Mammary epithelial cell (primary cell): ENCODE measurements at regions not wholly inside any gene's neighbourhood (a gene's known extent, or its start where the extent isn't known, plus 50 kb on each side); places are given as distances from the start of the nearest gene placed in this dataset.

Source experiments
- CTCF ChIP-seq, 2 donors: IDR thresholded peaks in 1 of 2; conservative IDR thresholded peaks in 1 of 2; 2 replicates each; pipeline ENCODE4 v1.5.1; 2011 to 2012; ENCODE audit warnings: inconsistent platforms in 2 of 2, low read length in 2 of 2, mild to moderate bottlenecking in 2 of 2, control low read depth in 1 of 2, low read depth in 1 of 2; ENCODE audit not compliant: insufficient read depth in 1 of 2; ENCODE audit errors: extremely low read depth in 1 of 2
- EZH2 ChIP-seq: IDR thresholded peaks from 2 replicates; pipeline ENCODE4 v1.6.1; 2012; ENCODE audit warnings: low read length, inconsistent platforms, borderline replicate concordance

DNA sequence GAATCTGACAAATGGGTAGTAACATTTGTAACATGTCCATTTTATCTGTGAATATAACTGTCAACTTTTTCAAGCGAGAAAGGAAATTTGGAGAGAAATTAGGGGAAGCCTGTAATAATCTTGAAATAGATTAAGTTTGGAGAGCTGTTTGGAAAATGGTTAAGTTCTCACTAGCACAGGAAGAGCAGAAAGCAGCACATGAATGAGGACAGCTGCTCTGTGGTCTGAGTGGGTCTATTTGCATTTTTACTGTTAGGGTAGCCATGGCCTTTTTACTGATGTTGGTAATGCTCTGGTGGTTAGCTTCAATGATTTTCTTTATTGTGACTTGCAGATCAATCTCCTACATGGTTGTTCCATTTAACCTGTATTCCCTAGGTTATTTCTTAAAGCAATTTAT is 144.5 kb upstream of the GDNF start:
- TF ChIP-seq CTCF (conservative IDR thresholded peaks at IDR 0.05 in 1 of 2, IDR thresholded peaks at IDR 0.05 in 1 of 2; ENCODE audit: extremely low read depth in 1 of 2, insufficient read depth in 1 of 2, low read depth in 1 of 2, low read length in 2 of 2) (no peak), EZH2 (no peak)
